Erythroblast (primary cell): ENCODE measurements at regions not wholly inside any gene's neighbourhood (a gene's known extent, or its start where the extent isn't known, plus 50 kb on each side); places are given as distances from the start of the nearest gene placed in this dataset.
"Not testable (repeated sequence)": the region's sequence is repeated elsewhere in the genome, so short reads cannot be mapped to it uniquely, and the experiment has no call there.

ENCODE experiments used
- DNase-seq, 2 experiments: peaks; one replicate each; lab custom pipeline; 2025; lab: John Stamatoyannopoulos, UW
- GATA1 ChIP-seq: IDR thresholded peaks from 2 replicates; pipeline ENCODE4 v1.6.1; 2011; ENCODE audit warnings: low read depth, mild to moderate bottlenecking, control low read depth, low read length, moderate library complexity
- POLR2A ChIP-seq: IDR thresholded peaks from 2 replicates; pipeline ENCODE4 v1.6.1; 2011; ENCODE audit warnings: mild to moderate bottlenecking, low read length

- DNase-seq = not testable (repeated sequence)
Observed at GRCh38 chr2:113386780-113387433, 50.6 kb upstream of the ZNG1B start.

GRCh38 chr2:113379621-113380020 lies 57.9 kb upstream of the ZNG1B start:
- not testable (repeated sequence) for DNase-seq

GRCh38 chr2:113376913-113377445 lies 60.5 kb upstream of the ZNG1B start:
- TF ChIP-seq GATA1 = no peak
- no peak for TF ChIP-seq POLR2A
- no peak for DNase-seq

GRCh38 chr2:113376253-113376912 lies 61.1 kb upstream of the ZNG1B start:
- TF ChIP-seq GATA1 (no peak), POLR2A (no peak)
- DNase-seq = no peak

- DNase-seq = not testable (repeated sequence)
Observed at GRCh38 chr2:113374857-113375256, 62.6 kb upstream of the ZNG1B start.

DNA sequence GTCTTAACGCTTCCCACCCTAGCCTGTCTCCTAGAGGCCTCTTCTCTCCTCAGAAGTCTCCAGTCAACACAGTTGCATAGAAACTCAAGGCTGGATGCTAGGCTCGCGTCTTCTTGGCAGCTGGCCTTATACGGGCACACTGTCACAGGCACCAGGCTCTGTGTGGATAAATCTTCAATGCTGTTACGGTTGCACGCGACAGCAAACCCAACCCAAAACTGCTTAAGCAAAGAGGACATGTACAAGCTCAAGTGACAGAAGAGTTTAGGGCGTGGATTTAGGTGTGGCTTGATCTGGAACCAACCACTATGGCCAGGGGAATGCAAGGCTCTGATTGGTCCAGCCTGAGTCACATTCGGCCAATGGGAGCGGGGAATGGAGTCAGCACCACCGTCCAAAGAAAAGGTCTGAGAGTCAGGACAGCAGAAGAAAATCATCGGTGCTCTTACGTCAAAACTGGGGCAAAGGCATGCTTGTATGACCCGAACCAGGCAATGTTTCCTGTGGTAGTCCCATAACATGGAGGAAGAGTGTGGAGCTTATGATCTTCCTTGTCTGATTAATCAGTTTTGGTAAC lies 65.1 kb upstream of the ZNG1B start:
- DNase-seq = not testable (repeated sequence)

- TF ChIP-seq POLR2A (no peak), GATA1 (no peak)
Observed at GRCh38 chr2:113370478-113371091, 66.9 kb upstream of the ZNG1B start.

GRCh38 chr2:113370030-113370429 lies 67.5 kb upstream of the ZNG1B start:
- DNase-seq = no peak
- TF ChIP-seq GATA1 (no peak), POLR2A (no peak)

More at GRCh38 chr2:113370478-113371091, 66.9 kb upstream of the ZNG1B start:
- no peak for DNase-seq

GRCh38 chr2:113368581-113368980 lies 68.9 kb upstream of the ZNG1B start:
- not testable (repeated sequence) for DNase-seq

GRCh38 chr2:113366821-113367220 lies 70.7 kb upstream of the ZNG1B start:
- not testable (repeated sequence) for DNase-seq

DNA sequence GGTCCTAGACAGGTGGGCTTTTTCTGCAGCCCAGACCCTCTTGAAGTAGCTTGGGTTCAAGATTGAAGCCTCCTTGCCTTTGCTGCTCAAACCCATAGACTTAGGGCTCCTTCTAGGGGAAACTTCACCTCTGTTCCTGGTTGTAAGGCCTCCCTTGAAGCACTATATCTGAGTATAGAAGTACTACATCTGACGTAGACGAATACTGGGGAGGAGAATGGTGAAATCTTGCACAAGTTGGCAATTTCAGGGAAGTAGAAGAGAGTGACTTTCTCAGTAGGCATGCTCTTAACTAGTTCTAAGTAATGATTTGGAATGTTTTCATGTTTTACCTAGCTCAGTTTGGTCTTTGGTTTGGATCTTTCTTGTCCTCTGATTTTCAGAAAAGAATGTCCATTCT lies 71.7 kb upstream of the ZNG1B start:
- DNase-seq = not testable (repeated sequence)

DNA sequence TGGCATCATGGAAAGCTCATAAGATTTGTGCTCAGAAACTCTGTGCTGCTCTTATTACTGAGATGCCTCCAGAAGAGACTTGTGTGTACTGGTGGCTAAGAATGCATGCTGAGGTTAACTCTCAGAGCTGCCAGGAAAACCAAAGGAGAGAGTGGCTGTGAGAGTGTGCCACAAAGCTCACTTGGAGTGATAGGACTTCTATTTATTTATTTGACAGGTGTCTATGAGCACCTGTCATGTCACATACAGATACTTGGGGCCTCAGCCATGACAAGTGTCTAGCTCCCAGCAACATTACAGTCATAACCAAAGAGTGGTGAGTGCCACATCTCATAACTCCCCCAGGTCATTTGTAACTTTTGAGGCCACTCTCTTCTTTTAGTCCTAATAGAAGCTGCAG lies 72.2 kb upstream of the ZNG1B start:
- DNase-seq = not testable (repeated sequence)

DNA sequence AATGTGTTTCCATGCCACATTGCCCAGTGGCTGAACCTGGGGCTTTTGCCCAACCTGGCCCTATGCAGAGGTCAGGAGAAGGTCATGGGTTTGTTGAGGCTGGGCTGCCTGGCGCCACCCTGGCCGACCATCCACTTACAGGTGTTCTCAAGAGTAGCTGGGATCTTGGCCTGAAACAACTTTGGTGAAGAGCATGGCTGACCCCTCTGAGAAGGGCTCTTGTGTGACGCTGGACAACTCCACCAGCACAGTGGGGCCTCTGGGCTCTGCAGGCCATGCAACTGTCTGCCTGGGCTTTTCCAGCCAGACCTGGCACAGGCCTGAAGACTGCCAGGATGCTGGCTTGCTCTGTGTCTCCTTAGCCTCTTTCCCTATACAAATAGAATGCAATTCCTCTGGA lies 76.4 kb upstream of the ZNG1B start:
- DNase-seq = no peak
- TF ChIP-seq POLR2A (no peak), GATA1 (no peak)

DNA sequence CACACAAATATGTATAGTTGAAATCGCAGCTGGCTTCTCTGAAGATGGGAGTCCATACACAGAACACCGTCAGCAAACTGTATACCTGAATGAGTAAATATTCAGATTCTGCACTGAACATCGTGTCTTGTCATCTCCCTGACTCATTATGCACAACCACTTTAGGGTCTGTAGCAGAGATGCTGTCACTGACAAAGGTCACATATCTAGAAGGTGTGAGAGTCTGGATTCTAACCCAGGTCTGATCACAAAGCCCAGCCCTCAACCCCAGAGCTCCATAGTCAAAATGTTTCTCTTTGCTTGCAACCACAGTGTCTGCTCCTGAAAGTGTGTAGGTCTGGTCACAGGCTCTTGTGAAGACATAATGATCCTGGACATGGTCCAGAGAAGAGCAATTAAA lies 78.3 kb upstream of the PAX8 start:
- no peak for DNase-seq
- no peak for TF ChIP-seq POLR2A
- no peak for TF ChIP-seq GATA1

GRCh38 chr2:113356284-113356683 lies 77.6 kb upstream of the PAX8 start:
- DNase-seq = not testable (repeated sequence)

- not testable (repeated sequence) for DNase-seq
Observed at GRCh38 chr2:113355339-113356015, 76.8 kb upstream of the PAX8 start.
